ENCODE measurements at regions not wholly inside any gene's neighbourhood (a gene's known extent, or its start where the extent isn't known, plus 50 kb on each side); places are given as distances from the start of the nearest gene placed in this dataset.
"Not testable (repeated sequence)": the region's sequence is repeated elsewhere in the genome, so short reads cannot be mapped to it uniquely, and the experiment has no call there.

- Histone ChIP-seq H3K4me1 (no peaks in the 10 kb centered on the region), H3K4me3 (no peak overlapping the region), H3K27me3 (no peaks in the 10 kb centered on the region), H3K27ac (no peak overlapping the region), H3K36me3 (no peaks in the 10 kb centered on the region), H3K9me3 (no peaks in the 10 kb centered on the region)
- TF ChIP-seq CTCF (IDR thresholded peaks at IDR 0.05) (no peak), EP300 (IDR thresholded peaks at IDR 0.05) (no peak), POLR2A (IDR thresholded peaks at IDR 0.05) (no peak), POLR2AphosphoS5 (IDR thresholded peaks at IDR 0.05) (no peak)
- no peak for DNase-seq
- 96 to 99% methylated on average over 3 of the region's 3 CpGs for WGBS, 2 donors
- no peak for ATAC-seq (ENCODE audit: low FRiP score in 2 of 2)
Measured at GRCh38 chr13:31598990-31599389, 140.3 kb upstream of the RXFP2 start.

- 68 to 70% methylated on average over 5 of the region's 5 CpGs for WGBS, 2 donors
- Histone ChIP-seq H3K27me3 (no peaks in the 10 kb centered on the region), H3K4me3 (no peak overlapping the region), H3K36me3 (no peaks in the 10 kb centered on the region), H3K27ac (no peak overlapping the region), H3K9me3 (no peaks in the 10 kb centered on the region), H3K4me1 (no peaks in the 10 kb centered on the region)
- ATAC-seq (ENCODE audit: low FRiP score in 2 of 2): no peak
- TF ChIP-seq POLR2AphosphoS5 (IDR thresholded peaks at IDR 0.05) (no peak), POLR2A (IDR thresholded peaks at IDR 0.05) (no peak), CTCF (IDR thresholded peaks at IDR 0.05) (no peak), EP300 (IDR thresholded peaks at IDR 0.05) (no peak)
- DNase-seq: no peak
Measured at GRCh38 chr13:31605076-31605860, 134.1 kb upstream of the RXFP2 start.

GRCh38 chr13:31607531-31607930, 131.8 kb upstream of the RXFP2 start:
- not testable (repeated sequence) for ATAC-seq (ENCODE audit: low FRiP score in 2 of 2); DNase-seq; H3K27me3 ChIP-seq; H3K36me3 ChIP-seq; H3K9me3 ChIP-seq; H3K4me1 ChIP-seq; H3K4me3 ChIP-seq; H3K27ac ChIP-seq
- 83 to 100% methylated on average over 3 to 7 of the region's 7 CpGs for WGBS, 2 donors

- not testable (repeated sequence) for ATAC-seq (ENCODE audit: low FRiP score in 2 of 2); H3K4me1 ChIP-seq; H3K36me3 ChIP-seq; H3K27ac ChIP-seq; H3K4me3 ChIP-seq; H3K27me3 ChIP-seq; H3K9me3 ChIP-seq
- WGBS, 2 donors: 87% methylated on average over 22 of the region's 23 CpGs; no CpG with 5 or more reads in 1 of the 2 donors
- peak in 1 of 2 donors; percentile 71 for DNase-seq
Measured at GRCh38 chr13:31608780-31609179, 130.5 kb upstream of the RXFP2 start.

GRCh38 chr13:31610270-31610998, 128.9 kb upstream of the RXFP2 start:
- Histone ChIP-seq H3K36me3 (no peaks in the 10 kb centered on the region), H3K4me1 (no peaks in the 10 kb centered on the region), H3K27me3 (no peaks in the 10 kb centered on the region), H3K27ac (no peak overlapping the region), H3K4me3 (no peak overlapping the region), H3K9me3 (peaks cover 0 to 3% (median 0%) of the 10 kb centered on the region in 4 donors)
- TF ChIP-seq EP300 (IDR thresholded peaks at IDR 0.05): no peak
- TF ChIP-seq POLR2AphosphoS5 (IDR thresholded peaks at IDR 0.05): no peak
- TF ChIP-seq POLR2A (IDR thresholded peaks at IDR 0.05): no peak
- no peak for TF ChIP-seq CTCF (IDR thresholded peaks at IDR 0.05)
- 88 to 96% methylated on average over 7 of the region's 7 CpGs for WGBS, 2 donors
- peak in 1 of 2 donors; percentile 45 for DNase-seq
- no peak for ATAC-seq (ENCODE audit: low FRiP score in 2 of 2)

Data from upper lobe of left lung (tissue), 6 donors.